Transverse colon (tissue), 4 donors: ENCODE measurements at regions not wholly inside any gene's neighbourhood (a gene's known extent, or its start where the extent isn't known, plus 50 kb on each side); places are given as distances from the start of the nearest gene placed in this dataset.
A peak's percentile ranks its signal among the peaks of the same experiment; 100 is the strongest.

Experiments
- DNase-seq: peaks from one replicate; pipeline ENCODE4 v3.0.0-alpha.2; 2019
- H3K27ac ChIP-seq, 4 donors: fragments of 200-600 bp; sonication (generic); 2 replicates each; pipeline ENCODE4 v1.5.1; 2016 to 2018; ENCODE audit warnings: inconsistent platforms in 4 of 4
- H3K27me3 ChIP-seq: fragments of 200-600 bp; sonication (generic); 2 replicates; pipeline ENCODE4 v1.5.1; 2017; ENCODE audit warnings: inconsistent platforms
- H3K36me3 ChIP-seq, 4 donors: fragments of 200-600 bp; sonication (generic); 2 replicates each; pipeline ENCODE4 v1.5.1; 2017 to 2019; ENCODE audit warnings: inconsistent platforms in 4 of 4
- H3K4me1 ChIP-seq, 4 donors: fragments of 200-600 bp; sonication (generic); 2 replicates each; pipeline ENCODE4 v1.5.1; 2017 to 2020; ENCODE audit warnings: inconsistent platforms in 4 of 4
- H3K4me3 ChIP-seq, 4 donors: fragments of 200-600 bp; sonication (generic); 1 replicate in 1 of 4; 2 replicates in 3 of 4; pipeline versions ENCODE4 v1.5.1 to v1.6.1; 2017 to 2019; ENCODE audit warnings: inconsistent platforms in 4 of 4
- H3K9me3 ChIP-seq, 2 donors: fragments of 200-600 bp; sonication (generic); 2 replicates each; pipeline ENCODE4 v1.5.1; 2017 to 2019; ENCODE audit warnings: inconsistent platforms in 2 of 2
- EP300 ChIP-seq: sonication (generic); formaldehyde crosslinking; IDR thresholded peaks from one replicate; pipeline ENCODE4 v1.6.1; 2017; ENCODE audit warnings: antibody characterized with exemption, low read depth
- POLR2A ChIP-seq: fragments of 450-650 bp; IDR thresholded peaks from one replicate; pipeline ENCODE4 v1.6.1; 2016; ENCODE audit warnings: antibody characterized with exemption, mild to moderate bottlenecking, moderate library complexity
- POLR2AphosphoS5 ChIP-seq, 3 donors: sonication (generic); formaldehyde crosslinking; IDR thresholded peaks; one replicate each; pipeline ENCODE4 v1.6.1; 2016; ENCODE audit warnings: antibody characterized with exemption in 3 of 3
- WGBS, 2 donors: methylation state at CpG; one replicate each; pipeline ENCODE4 v1.1.5; 2018; ENCODE audit warnings: low coverage in 1 of 2; 5-methylcytosine and 5-hydroxymethylcytosine counted together
- in situ Hi-C, 4 donors: fragments of 200-750 bp; cut with MboI; loops; one replicate each; pipeline versions ENCODE4 v1.15.0 to v1.15.1; 2017; ENCODE audit warnings: low sequenced_read_pairs in 3 of 4, low pct_ligation_motif_present in 1 of 4, low pct_unique_long_range_greater_than_20kb in 1 of 4
- intact Hi-C: fragments of 100-400 bp; cut with DNase I; formaldehyde crosslinking; loops from one replicate; pipeline ENCODE4 v1.15.1; 2023; ENCODE audit warnings: low total_unique reads
- TF ChIP-seq, protein P1 (sequence below), 5 experiments: fragments of 200-600 bp in 3 of 5; fragments of 450-650 bp in 2 of 5; sonication (generic) in 3 of 5; IDR thresholded peaks; 1 replicate in 2 of 5; 2 replicates in 3 of 5; pipeline ENCODE4 v1.5.1; 2016 to 2017; ENCODE audit warnings: antibody characterized with exemption in 5 of 5, inconsistent platforms in 3 of 5, mild to moderate bottlenecking in 2 of 5, moderate library complexity in 1 of 5

- WGBS, 2 donors = 85 to 93% methylated on average over 3 to 6 of the region's 6 CpGs
- Histone ChIP-seq H3K36me3 (no peaks in the 10 kb centered on the region), H3K27me3 (no peaks in the 10 kb centered on the region), H3K4me1 (peaks cover 0 to 19% (median 10%) of the 10 kb centered on the region in 4 donors), H3K27ac (peak overlapping the region in 3 of 4 donors; percentile 31 to 62 (median 50)), H3K4me3 (no peak overlapping the region), H3K9me3 (no peaks in the 10 kb centered on the region)
- no peak for DNase-seq
- no peak for TF ChIP-seq EP300
- no peak for TF ChIP-seq POLR2A
- TF ChIP-seq, protein P1, sequence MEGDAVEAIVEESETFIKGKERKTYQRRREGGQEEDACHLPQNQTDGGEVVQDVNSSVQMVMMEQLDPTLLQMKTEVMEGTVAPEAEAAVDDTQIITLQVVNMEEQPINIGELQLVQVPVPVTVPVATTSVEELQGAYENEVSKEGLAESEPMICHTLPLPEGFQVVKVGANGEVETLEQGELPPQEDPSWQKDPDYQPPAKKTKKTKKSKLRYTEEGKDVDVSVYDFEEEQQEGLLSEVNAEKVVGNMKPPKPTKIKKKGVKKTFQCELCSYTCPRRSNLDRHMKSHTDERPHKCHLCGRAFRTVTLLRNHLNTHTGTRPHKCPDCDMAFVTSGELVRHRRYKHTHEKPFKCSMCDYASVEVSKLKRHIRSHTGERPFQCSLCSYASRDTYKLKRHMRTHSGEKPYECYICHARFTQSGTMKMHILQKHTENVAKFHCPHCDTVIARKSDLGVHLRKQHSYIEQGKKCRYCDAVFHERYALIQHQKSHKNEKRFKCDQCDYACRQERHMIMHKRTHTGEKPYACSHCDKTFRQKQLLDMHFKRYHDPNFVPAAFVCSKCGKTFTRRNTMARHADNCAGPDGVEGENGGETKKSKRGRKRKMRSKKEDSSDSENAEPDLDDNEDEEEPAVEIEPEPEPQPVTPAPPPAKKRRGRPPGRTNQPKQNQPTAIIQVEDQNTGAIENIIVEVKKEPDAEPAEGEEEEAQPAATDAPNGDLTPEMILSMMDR (IDR thresholded peaks at IDR 0.05) = no peak
- TF ChIP-seq POLR2AphosphoS5 (IDR thresholded peaks at IDR 0.05) = no peak
- intact Hi-C loops = loop anchor here (1.0 kb wide), 1 partner anchor 10 kb away; no protein-coding TSS in a partner anchor
- in situ Hi-C loops = no loop called here
Measured at GRCh38 chr13:73288596-73288995, 229.8 kb downstream of the KLF5 start.

DNA sequence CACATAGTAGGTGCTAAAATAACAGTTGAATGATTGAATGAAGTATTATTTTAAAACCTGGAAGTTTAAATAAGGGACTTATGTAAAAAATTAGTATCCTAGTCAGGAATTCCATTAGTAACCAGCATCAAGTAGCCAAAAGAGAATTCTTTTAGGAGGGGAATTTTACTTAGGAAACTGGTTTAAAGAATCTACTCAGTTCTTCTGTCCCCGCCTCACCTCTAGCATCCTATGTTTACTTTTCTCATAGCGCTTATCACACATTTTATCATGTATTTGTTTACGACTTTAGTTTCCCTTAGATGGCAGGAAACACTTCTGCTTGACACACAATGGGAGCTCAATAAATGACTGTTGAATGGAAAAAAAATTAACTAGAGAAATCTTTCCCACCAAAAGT lies 229.0 kb downstream of the KLF5 start:
- Histone ChIP-seq H3K27ac (peak overlapping the region in 3 of 4 donors; percentile 62 to 69 (median 63)), H3K4me3 (no peak overlapping the region), H3K27me3 (no peaks in the 10 kb centered on the region), H3K4me1 (peaks cover 0 to 19% (median 10%) of the 10 kb centered on the region in 4 donors), H3K36me3 (no peaks in the 10 kb centered on the region), H3K9me3 (no peaks in the 10 kb centered on the region)
- WGBS, 2 donors = 37 to 43% methylated on average over 3 of the region's 3 CpGs
- TF ChIP-seq POLR2AphosphoS5 (IDR thresholded peaks at IDR 0.05) (no peak), EP300 (no peak), POLR2A (no peak)
- TF ChIP-seq, protein P1 (IDR thresholded peaks at IDR 0.05) = no peak
- DNase-seq = no peak
- in situ Hi-C loops (no loop called here), intact Hi-C loops (loop anchor here (1.0 kb wide), 1 partner anchor 10 kb away; no protein-coding TSS in a partner anchor)

GRCh38 chr13:73286942-73287620 lies 228.3 kb downstream of the KLF5 start:
- Histone ChIP-seq H3K4me3 (no peak overlapping the region), H3K36me3 (no peaks in the 10 kb centered on the region), H3K4me1 (peaks cover 0 to 19% (median 10%) of the 10 kb centered on the region in 4 donors), H3K27ac (peak overlapping the region; percentile 37 to 69 (median 62)), H3K9me3 (no peaks in the 10 kb centered on the region), H3K27me3 (no peaks in the 10 kb centered on the region)
- in situ Hi-C loops = no loop called here
- WGBS, 2 donors = 37 to 53% methylated on average over 4 to 10 of the region's 10 CpGs
- peak; percentile 55 for DNase-seq
- intact Hi-C loops = no loop called here
- TF ChIP-seq, protein P1 (IDR thresholded peaks at IDR 0.05) = no peak

DNA sequence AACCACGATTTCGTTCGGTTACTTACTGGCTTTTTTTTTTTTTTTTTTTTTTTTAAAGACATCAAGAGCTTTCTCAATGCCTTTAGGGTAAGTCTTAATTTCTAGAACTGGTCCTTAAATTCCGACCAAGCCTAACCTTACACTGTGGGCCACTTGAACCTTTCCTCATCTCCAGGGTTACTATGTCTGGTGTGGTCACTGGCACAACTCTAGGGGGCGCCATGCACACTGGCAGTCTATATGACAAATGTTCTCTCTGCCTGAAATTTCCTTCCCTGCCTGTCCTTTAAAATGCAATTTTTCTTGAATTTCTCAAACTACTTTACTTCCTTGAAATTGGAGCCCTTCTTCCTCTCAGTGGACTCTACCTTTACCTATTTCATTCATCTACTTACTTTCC lies 227.4 kb downstream of the KLF5 start:
- Histone ChIP-seq H3K36me3 (no peaks in the 10 kb centered on the region), H3K4me1 (peaks cover 0 to 19% (median 10%) of the 10 kb centered on the region in 4 donors), H3K4me3 (no peak overlapping the region), H3K9me3 (no peaks in the 10 kb centered on the region), H3K27me3 (no peaks in the 10 kb centered on the region), H3K27ac (peak overlapping the region in 3 of 4 donors; percentile 62 to 69 (median 63))
- intact Hi-C loops = no loop called here
- TF ChIP-seq, protein P1 (IDR thresholded peaks at IDR 0.05) = no peak
- TF ChIP-seq EP300 = no peak
- WGBS, 2 donors = 85 to 90% methylated on average over 5 of the region's 5 CpGs
- in situ Hi-C loops = no loop called here
- DNase-seq = no peak
